IgD-negative memory B cell (primary cell): ENCODE measurements at regions not wholly inside any gene's neighbourhood (a gene's known extent, or its start where the extent isn't known, plus 50 kb on each side); places are given as distances from the start of the nearest gene placed in this dataset.
A peak's percentile ranks its signal among the peaks of the same experiment; 100 is the strongest.
"Not testable (repeated sequence)": the region's sequence is repeated elsewhere in the genome, so short reads cannot be mapped to it uniquely, and the experiment has no call there.

ENCODE experiments used
- H3K27ac Mint-ChIP-seq, 3 donors: one replicate each; pipeline ENCODE4 v1.8.0; 2020 to 2022; ENCODE audit warnings: mild to moderate bottlenecking in 3 of 3, mixed read lengths in 3 of 3, moderate library complexity in 1 of 3
- H3K27me3 Mint-ChIP-seq: one replicate; pipeline ENCODE4 v1.8.0; 2021; ENCODE audit warnings: mixed read lengths
- H3K36me3 Mint-ChIP-seq: one replicate; pipeline ENCODE4 v1.8.0; 2020; ENCODE audit warnings: mild to moderate bottlenecking, mixed read lengths
- H3K4me1 Mint-ChIP-seq, 3 donors: one replicate each; pipeline ENCODE4 v1.8.0; 2020 to 2022; ENCODE audit warnings: mixed read lengths in 3 of 3, mild to moderate bottlenecking in 1 of 3
- H3K4me3 Mint-ChIP-seq, 4 donors: one replicate each; pipeline ENCODE4 v1.8.0; 2020 to 2022; ENCODE audit warnings: mild to moderate bottlenecking in 4 of 4, mixed read lengths in 4 of 4, moderate library complexity in 3 of 4
- H3K9me3 Mint-ChIP-seq, 3 donors: one replicate each; pipeline ENCODE4 v1.8.0; 2020 to 2021; ENCODE audit warnings: mixed read lengths in 3 of 3, mild to moderate bottlenecking in 1 of 3

- no peak overlapping the region for H3K4me3 Mint-ChIP-seq
Measured at GRCh38 chr2:223165423-223166214, 113.6 kb downstream of the KCNE4 start.

GRCh38 chr2:223166215-223166493 lies 114.2 kb downstream of the KCNE4 start:
- no peak overlapping the region for H3K27ac Mint-ChIP-seq
- H3K27me3 Mint-ChIP-seq = no peaks in the 10 kb centered on the region
- peaks cover 3 to 7% (median 6%) of the 10 kb centered on the region in 3 donors for H3K9me3 Mint-ChIP-seq
- no peaks in the 10 kb centered on the region for H3K36me3 Mint-ChIP-seq
- peak overlapping the region in 1 of 4 donors; percentile 5 for H3K4me3 Mint-ChIP-seq
- peaks cover 2 to 13% (median 5%) of the 10 kb centered on the region in 3 donors for H3K4me1 Mint-ChIP-seq

More at GRCh38 chr2:223165423-223166214, 113.6 kb downstream of the KCNE4 start:
- peaks cover 2 to 13% (median 5%) of the 10 kb centered on the region in 3 donors for H3K4me1 Mint-ChIP-seq
- H3K36me3 Mint-ChIP-seq = no peaks in the 10 kb centered on the region
- no peaks in the 10 kb centered on the region for H3K27me3 Mint-ChIP-seq
- H3K27ac Mint-ChIP-seq = no peak overlapping the region
- peaks cover 3 to 7% (median 6%) of the 10 kb centered on the region in 3 donors for H3K9me3 Mint-ChIP-seq

- Mint-ChIP-seq H3K9me3 (peaks cover 3 to 7% (median 6%) of the 10 kb centered on the region in 3 donors), H3K27ac (no peak overlapping the region), H3K4me3 (peak overlapping the region in 2 of 4 donors; percentile 1 to 50), H3K36me3 (no peaks in the 10 kb centered on the region), H3K4me1 (peaks cover 2 to 13% (median 5%) of the 10 kb centered on the region in 3 donors), H3K27me3 (no peaks in the 10 kb centered on the region)
Measured at GRCh38 chr2:223166983-223167650, 115.1 kb downstream of the KCNE4 start.

- no peaks in the 10 kb centered on the region for H3K36me3 Mint-ChIP-seq
- H3K9me3 Mint-ChIP-seq = peaks cover 3 to 7% (median 6%) of the 10 kb centered on the region in 3 donors
- H3K4me3 Mint-ChIP-seq = no peak overlapping the region
- H3K27me3 Mint-ChIP-seq = no peaks in the 10 kb centered on the region
- H3K4me1 Mint-ChIP-seq = peaks cover 2 to 13% (median 5%) of the 10 kb centered on the region in 3 donors
- H3K27ac Mint-ChIP-seq = peak overlapping the region in 1 of 3 donors; percentile 47
Measured at GRCh38 chr2:223169830-223170605, 118.0 kb downstream of the KCNE4 start.

DNA sequence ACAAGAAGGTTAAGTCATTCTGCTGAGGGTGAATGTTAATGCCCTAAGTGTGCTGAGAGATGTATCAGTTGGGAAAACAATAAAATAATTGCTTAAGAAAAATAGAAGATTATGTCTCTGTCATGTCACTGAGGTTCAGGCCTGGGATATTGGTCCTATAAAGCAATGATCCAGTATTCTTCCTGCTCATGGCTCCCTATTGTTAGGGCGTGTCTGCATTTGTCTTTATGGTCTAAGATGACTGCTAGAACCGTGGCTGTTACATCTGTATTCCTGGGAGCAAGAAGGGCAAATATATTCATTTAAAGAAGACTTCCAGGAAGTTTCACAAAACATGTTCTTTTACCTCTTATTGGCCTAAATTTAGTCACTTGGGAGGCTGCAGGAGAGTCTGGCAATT lies 125.0 kb downstream of the KCNE4 start:
- Mint-ChIP-seq H3K4me3 (no peak overlapping the region), H3K27ac (no peak overlapping the region), H3K27me3 (no peaks in the 10 kb centered on the region), H3K36me3 (no peaks in the 10 kb centered on the region), H3K4me1 (no peaks in the 10 kb centered on the region), H3K9me3 (peaks cover 0 to 2% (median 0%) of the 10 kb centered on the region in 3 donors)

DNA sequence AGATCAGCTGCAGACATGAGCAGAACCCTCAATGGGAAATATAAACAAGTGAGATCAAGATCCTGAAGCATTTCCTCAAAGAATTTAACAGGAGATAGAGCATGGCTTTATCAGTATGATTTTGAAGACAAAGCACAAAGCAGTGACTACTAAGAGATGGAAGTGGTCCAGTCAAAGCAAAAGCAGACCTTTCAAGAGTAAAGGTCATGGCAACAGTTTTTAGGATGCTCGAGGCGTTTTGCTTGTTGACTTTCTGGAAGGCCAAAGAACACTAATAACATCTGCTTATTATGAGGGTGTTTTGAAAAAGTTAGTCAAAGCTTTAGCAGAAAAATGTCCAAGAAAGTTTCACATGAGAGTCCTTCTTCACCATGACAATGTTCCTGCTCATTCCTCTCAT lies 128.5 kb downstream of the KCNE4 start:
- H3K27me3 Mint-ChIP-seq = no peaks in the 10 kb centered on the region
- no peak overlapping the region for H3K4me3 Mint-ChIP-seq
- H3K36me3 Mint-ChIP-seq = no peaks in the 10 kb centered on the region
- H3K27ac Mint-ChIP-seq = no peak overlapping the region
- H3K4me1 Mint-ChIP-seq = no peaks in the 10 kb centered on the region
- H3K9me3 Mint-ChIP-seq = peaks cover 0 to 2% (median 0%) of the 10 kb centered on the region in 3 donors

- no peak overlapping the region for H3K4me3 Mint-ChIP-seq
- no peaks in the 10 kb centered on the region for H3K4me1 Mint-ChIP-seq
- H3K27ac Mint-ChIP-seq = no peak overlapping the region
- H3K36me3 Mint-ChIP-seq = no peaks in the 10 kb centered on the region
- no peaks in the 10 kb centered on the region for H3K27me3 Mint-ChIP-seq
- H3K9me3 Mint-ChIP-seq = peaks cover 0 to 2% (median 0%) of the 10 kb centered on the region in 3 donors
Measured at GRCh38 chr2:223181561-223181960, 129.6 kb downstream of the KCNE4 start.

DNA sequence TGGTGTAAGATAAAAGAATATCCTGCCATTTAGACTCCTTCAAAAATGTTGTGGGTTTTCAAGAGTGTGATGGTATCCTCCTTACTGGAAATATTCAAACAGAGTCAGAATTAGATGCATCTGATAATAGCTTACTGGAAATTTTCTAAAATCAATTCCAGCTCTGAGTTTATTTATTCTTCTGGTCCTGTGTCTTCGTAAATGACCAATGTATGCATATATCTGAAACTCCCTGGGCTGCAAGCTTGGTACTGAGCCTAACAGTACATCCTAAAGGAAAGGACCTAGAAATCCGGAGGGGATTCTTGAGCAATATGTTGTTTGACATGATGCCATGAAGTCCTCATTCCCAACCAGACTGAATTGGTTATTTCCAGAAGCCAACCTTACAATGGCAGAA lies 130.4 kb downstream of the KCNE4 start:
- Mint-ChIP-seq H3K27ac (no peak overlapping the region), H3K4me3 (no peak overlapping the region), H3K27me3 (no peaks in the 10 kb centered on the region), H3K9me3 (peaks cover 0 to 2% (median 0%) of the 10 kb centered on the region in 3 donors), H3K36me3 (no peaks in the 10 kb centered on the region), H3K4me1 (no peaks in the 10 kb centered on the region)

- Mint-ChIP-seq H3K27me3 (no peaks in the 10 kb centered on the region), H3K36me3 (no peaks in the 10 kb centered on the region), H3K4me1 (no peaks in the 10 kb centered on the region), H3K27ac (no peak overlapping the region), H3K4me3 (no peak overlapping the region), H3K9me3 (peaks cover 0 to 4% (median 0%) of the 10 kb centered on the region in 3 donors)
Measured at GRCh38 chr2:223185638-223186037, 133.6 kb downstream of the KCNE4 start.

- no peak overlapping the region for H3K4me3 Mint-ChIP-seq
- H3K36me3 Mint-ChIP-seq = no peaks in the 10 kb centered on the region
- no peak overlapping the region for H3K27ac Mint-ChIP-seq
- no peaks in the 10 kb centered on the region for H3K4me1 Mint-ChIP-seq
- H3K27me3 Mint-ChIP-seq = no peaks in the 10 kb centered on the region
- peaks cover 0 to 4% (median 0%) of the 10 kb centered on the region in 3 donors for H3K9me3 Mint-ChIP-seq
Measured at GRCh38 chr2:223187256-223187655, 135.3 kb downstream of the KCNE4 start.

DNA sequence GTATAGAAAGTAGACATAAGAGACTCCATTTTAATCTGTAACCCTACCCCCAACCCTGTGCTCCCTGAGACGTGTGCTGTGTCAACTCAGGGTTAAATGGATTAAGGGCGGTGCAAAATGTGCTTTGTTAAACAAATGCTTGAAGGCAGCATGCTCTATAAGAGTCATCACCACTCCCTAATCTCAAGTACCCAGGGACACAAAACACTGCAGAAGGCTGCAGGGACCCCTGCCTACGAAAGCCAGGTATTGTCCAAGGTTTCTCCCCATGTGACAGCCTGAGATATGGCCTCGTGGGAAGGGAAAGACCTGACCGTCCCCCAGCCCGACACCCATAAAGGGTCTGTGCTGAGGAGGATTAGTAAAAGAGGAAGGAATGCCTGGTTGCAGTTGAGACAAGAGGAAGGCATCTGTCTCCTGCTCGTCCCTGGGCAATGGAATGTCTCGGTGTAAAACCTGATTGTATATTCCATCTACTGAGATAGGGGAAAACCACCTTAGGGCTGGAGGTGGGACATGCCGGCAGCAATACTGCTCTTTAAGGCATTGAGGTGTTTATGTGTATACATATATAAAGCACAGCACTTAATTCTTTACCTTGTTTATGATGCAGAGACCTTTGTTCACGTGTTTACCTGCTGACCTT lies 138.7 kb downstream of the KCNE4 start:
- H3K36me3 Mint-ChIP-seq, H3K9me3 Mint-ChIP-seq: not testable (repeated sequence)

GRCh38 chr2:223196331-223196730 lies 144.3 kb downstream of the KCNE4 start:
- Mint-ChIP-seq H3K4me3 (no peak overlapping the region), H3K9me3 (peaks cover 0 to 2% (median 0%) of the 10 kb centered on the region in 3 donors), H3K4me1 (no peaks in the 10 kb centered on the region), H3K27me3 (peaks cover 4% of the 10 kb centered on the region), H3K36me3 (no peaks in the 10 kb centered on the region), H3K27ac (no peak overlapping the region)

More for the DNA sequence above, 138.7 kb downstream of the KCNE4 start:
- not testable (repeated sequence) for H3K4me3 Mint-ChIP-seq, H3K27ac Mint-ChIP-seq, H3K4me1 Mint-ChIP-seq, H3K27me3 Mint-ChIP-seq

DNA sequence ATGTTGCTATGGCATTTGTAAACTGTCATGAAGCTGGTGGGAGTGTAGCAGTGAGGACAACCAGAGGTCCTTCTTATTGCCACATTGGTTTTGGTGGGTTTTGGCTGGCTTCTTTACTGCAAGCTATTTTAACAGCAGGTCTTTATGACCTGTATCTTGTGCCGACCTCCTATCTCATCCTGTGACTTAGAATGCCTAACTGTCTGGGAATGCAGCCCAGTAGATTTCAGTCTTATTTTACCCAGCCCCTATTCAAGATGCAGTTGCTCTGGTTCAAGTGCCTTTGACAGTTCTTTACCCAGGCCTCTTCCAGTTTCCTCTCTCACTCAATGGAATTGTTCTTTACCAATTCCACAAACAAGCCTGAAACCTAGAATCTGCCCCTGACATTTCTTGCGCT lies 145.1 kb downstream of the KCNE4 start:
- no peak overlapping the region for H3K4me3 Mint-ChIP-seq
- peaks cover 0 to 2% (median 0%) of the 10 kb centered on the region in 3 donors for H3K9me3 Mint-ChIP-seq
- H3K36me3 Mint-ChIP-seq = no peaks in the 10 kb centered on the region
- no peak overlapping the region for H3K27ac Mint-ChIP-seq
- H3K27me3 Mint-ChIP-seq = peaks cover 4% of the 10 kb centered on the region
- no peaks in the 10 kb centered on the region for H3K4me1 Mint-ChIP-seq

DNA sequence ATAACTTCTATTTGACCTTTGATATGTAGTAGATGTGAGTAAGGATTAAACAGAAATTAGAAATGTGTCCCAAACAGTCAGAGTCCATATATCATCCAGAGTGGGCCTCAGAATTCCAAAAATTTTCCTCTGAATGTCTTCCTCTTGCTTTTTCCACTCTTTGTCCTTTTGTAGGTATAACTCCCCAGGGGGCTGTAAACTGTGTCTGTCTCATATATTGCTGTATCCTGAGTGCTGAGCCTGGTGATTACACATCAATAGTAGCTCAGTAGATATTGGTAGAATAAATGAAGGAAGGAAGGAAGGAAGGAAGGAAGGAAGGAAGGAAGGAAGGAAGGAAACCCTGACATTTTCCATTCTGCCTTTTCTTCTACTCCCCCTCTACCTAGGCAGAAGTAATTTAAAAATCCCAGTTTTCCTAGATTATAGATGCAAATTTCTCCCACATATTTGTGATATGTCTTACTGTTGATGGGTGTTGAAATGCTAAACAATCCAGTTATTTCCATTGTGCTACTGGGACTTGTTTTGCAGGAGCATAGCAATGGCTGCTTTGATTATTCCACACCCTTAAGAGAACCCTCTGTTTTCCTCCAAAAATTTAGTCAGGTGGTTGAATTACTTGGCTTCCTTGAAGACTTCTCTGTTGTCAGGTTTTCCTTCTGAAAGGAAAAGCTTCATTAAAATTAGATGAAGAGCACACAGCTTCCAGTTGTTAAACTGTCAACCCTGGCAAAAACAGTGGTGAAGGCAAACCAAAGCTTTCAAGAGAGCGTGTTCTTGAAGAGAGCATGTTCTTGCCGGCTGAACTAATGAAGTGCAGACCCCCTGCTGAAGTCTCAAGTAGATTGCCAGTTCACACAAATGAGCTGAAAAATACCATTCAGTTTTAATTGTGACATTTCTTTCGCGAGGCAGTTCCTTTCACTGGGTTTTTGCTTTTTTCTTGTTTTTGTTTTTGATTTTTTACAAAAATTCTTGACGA lies 147.8 kb downstream of the KCNE4 start:
- Mint-ChIP-seq H3K36me3 (peaks cover 2% of the 10 kb centered on the region), H3K4me3 (no peak overlapping the region), H3K4me1 (no peaks in the 10 kb centered on the region), H3K9me3 (peaks cover 0 to under 1% (median 0%) of the 10 kb centered on the region in 3 donors), H3K27me3 (peaks cover 4% of the 10 kb centered on the region), H3K27ac (no peak overlapping the region)
